Prostate gland (tissue), 2 donors: ENCODE measurements at regions not wholly inside any gene's neighbourhood (a gene's known extent, or its start where the extent isn't known, plus 50 kb on each side); places are given as distances from the start of the nearest gene placed in this dataset.

ENCODE experiments used
- DNase-seq: peaks from one replicate; pipeline ENCODE4 v3.0.0-alpha.2; 2019; ENCODE audit warnings: low spot score
- H3K27ac ChIP-seq, 2 donors: fragments of 200-600 bp; sonication (generic); 2 replicates each; pipeline ENCODE4 v1.5.1; 2017 to 2019
- H3K27me3 ChIP-seq: fragments of 200-600 bp; sonication (generic); replicated peaks from 2 replicates; pipeline ENCODE4 v1.5.1; 2019; ENCODE audit not compliant: insufficient read depth
- H3K36me3 ChIP-seq, 2 donors: fragments of 200-600 bp; sonication (generic); 1 replicate in 1 of 2; 2 replicates in 1 of 2; pipeline versions ENCODE4 v1.5.1 to v1.8.1; 2017 to 2019
- H3K4me1 ChIP-seq: fragments of 200-600 bp; sonication (generic); replicated peaks from 2 replicates; pipeline ENCODE4 v1.5.1; 2019
- H3K4me3 ChIP-seq, 2 donors: fragments of 200-600 bp; sonication (generic); 2 replicates each; pipeline ENCODE4 v1.5.1; 2017 to 2019
- H3K9me3 ChIP-seq: fragments of 200-600 bp; sonication (generic); 2 replicates; pipeline ENCODE4 v1.5.1; 2017
- CTCF ChIP-seq, 4 experiments: fragments of 200-600 bp in 2 of 4; fragments of 450-650 bp in 2 of 4; sonication (generic) in 2 of 4; IDR thresholded peaks; 1 replicate in 3 of 4; 2 replicates in 1 of 4; pipeline ENCODE4 v1.5.1; 2016 to 2019; ENCODE audit warnings: antibody characterized with exemption in 4 of 4, mild to moderate bottlenecking in 2 of 4, moderate library complexity in 2 of 4
- POLR2A ChIP-seq: fragments of 450-650 bp; IDR thresholded peaks from one replicate; pipeline ENCODE4 v1.6.1; 2016; ENCODE audit warnings: antibody characterized with exemption, mild to moderate bottlenecking
- POLR2AphosphoS5 ChIP-seq: sonication (generic); formaldehyde crosslinking; IDR thresholded peaks from one replicate; pipeline ENCODE4 v1.6.1; 2017; ENCODE audit warnings: antibody characterized with exemption
- WGBS: methylation state at CpG from one replicate; pipeline ENCODE4 v1.1.5; 2018; 5-methylcytosine and 5-hydroxymethylcytosine counted together
- intact Hi-C: fragments of 100-400 bp; cut with DNase I; formaldehyde crosslinking; loops from one replicate; pipeline ENCODE4 v1.14.2; 2022

DNA sequence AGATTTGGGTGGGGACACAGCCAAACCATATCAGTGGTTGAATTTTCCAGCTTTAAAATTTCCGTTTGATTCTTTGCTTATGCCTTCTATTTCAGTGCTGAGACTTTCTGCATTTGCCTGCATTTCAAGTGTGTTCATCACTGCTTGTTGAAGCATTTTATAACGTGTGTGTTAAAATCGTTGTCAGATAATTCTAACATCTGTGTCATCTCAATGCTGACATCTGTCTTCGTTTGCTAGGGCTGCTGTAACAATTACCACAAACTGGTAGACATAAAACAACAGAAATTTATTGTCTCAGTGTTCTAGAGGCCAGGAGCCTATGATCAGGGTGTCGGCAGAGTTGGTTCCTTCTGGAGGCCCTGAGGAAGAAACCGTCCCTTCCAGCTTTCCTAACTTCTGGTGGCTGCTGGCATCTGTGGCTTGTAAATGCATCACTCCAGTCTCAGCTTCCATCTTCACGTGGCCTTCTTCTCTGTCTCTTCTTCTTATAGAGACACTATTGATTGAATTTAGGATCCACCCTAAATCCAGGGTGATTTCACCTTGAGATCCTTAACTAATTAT is 71.1 kb upstream of the SDK1 start:
- Histone ChIP-seq H3K27ac (no peak overlapping the region), H3K9me3 (no peaks in the 10 kb centered on the region), H3K4me1 (no peaks in the 10 kb centered on the region), H3K4me3 (no peak overlapping the region), H3K27me3 (no peaks in the 10 kb centered on the region), H3K36me3 (no peaks in the 10 kb centered on the region)
- DNase-seq = no peak
- intact Hi-C loops = no loop called here
- WGBS = 62% methylated on average over 7 of the region's 7 CpGs
- TF ChIP-seq POLR2A (no peak), POLR2AphosphoS5 (no peak), CTCF (IDR thresholded peaks at IDR 0.05) (no peak)

DNA sequence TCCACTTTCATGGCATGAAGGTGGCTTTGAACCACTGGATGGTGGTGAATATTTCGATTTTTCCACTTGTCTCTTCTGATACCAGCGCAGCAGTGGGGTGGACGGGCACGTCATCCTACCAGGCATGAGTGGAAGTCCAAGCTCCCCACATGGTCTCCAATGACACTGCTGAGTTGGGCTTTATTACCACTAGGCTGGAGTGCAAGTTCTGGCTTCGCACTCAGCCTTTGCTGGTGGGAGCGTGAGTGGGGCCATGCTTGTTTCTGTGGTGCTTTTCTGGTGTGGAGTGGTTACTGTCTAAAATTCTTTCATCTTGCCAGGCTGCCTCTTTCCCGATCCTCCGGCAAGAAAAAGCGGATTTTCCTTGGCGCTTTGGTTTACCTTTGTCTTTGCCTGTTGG is 70.1 kb upstream of the SDK1 start:
- Histone ChIP-seq H3K4me3 (no peak overlapping the region), H3K9me3 (no peaks in the 10 kb centered on the region), H3K27ac (no peak overlapping the region), H3K36me3 (no peaks in the 10 kb centered on the region), H3K4me1 (no peaks in the 10 kb centered on the region), H3K27me3 (no peaks in the 10 kb centered on the region)
- intact Hi-C loops = no loop called here
- no peak for DNase-seq
- TF ChIP-seq POLR2AphosphoS5 = no peak
- TF ChIP-seq POLR2A = no peak
- TF ChIP-seq CTCF (IDR thresholded peaks at IDR 0.05) = no peak
- WGBS = 95% methylated on average over 10 of the region's 10 CpGs

DNA sequence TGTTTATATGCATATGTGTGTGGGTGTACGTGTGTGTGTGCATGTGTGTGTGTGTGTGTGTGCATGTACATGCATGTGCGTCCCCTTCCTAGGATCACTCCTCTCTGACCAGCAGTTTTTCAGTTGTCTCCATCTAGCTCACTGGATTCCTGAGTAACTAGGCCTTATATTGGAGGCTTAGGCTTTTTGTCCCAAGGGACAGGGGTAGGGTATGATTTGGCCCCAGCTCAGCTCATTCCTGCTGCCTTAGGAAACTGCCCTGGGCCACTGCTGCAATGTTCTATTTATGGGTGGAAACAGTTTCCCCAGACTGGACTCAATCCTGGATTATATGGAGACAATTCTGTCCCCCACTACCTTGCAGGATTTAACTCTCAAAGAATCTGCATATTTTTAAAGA is 68.8 kb upstream of the SDK1 start:
- TF ChIP-seq CTCF (IDR thresholded peaks at IDR 0.05) (no peak), POLR2AphosphoS5 (no peak), POLR2A (no peak)
- intact Hi-C loops = no loop called here
- Histone ChIP-seq H3K27ac (no peak overlapping the region), H3K27me3 (no peaks in the 10 kb centered on the region), H3K36me3 (no peaks in the 10 kb centered on the region), H3K4me3 (no peak overlapping the region), H3K9me3 (no peaks in the 10 kb centered on the region), H3K4me1 (no peaks in the 10 kb centered on the region)
- 95% methylated on average over 2 of the region's 2 CpGs for WGBS
- no peak for DNase-seq

DNA sequence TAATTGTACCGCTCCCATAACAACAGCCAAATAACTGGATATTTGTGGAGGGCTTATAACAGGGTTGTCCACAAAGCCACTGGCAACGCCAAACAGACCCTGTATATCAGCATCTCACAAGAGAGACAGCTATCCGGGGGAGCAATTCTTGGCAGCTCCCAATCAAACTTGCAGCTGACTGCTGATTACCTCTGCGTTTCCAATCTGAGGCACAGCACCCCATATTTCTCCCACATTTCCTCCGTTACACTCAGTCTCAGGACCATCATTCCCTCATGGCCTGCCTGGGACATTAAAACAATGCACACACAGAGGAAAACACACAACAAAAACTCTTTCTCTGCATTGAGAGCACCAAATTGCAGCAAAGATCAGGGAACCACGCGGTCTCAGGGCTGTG is 67.8 kb upstream of the SDK1 start:
- intact Hi-C loops = no loop called here
- TF ChIP-seq POLR2AphosphoS5 = no peak
- no peak for TF ChIP-seq POLR2A
- TF ChIP-seq CTCF (IDR thresholded peaks at IDR 0.05) = no peak
- 89% methylated on average over 7 of the region's 7 CpGs for WGBS

GRCh38 chr7:3234051-3234450 is 67.0 kb upstream of the SDK1 start:
- TF ChIP-seq POLR2A (no peak), POLR2AphosphoS5 (no peak), CTCF (IDR thresholded peaks at IDR 0.05) (no peak)
- intact Hi-C loops = no loop called here
- H3K9me3 ChIP-seq = no peaks in the 10 kb centered on the region

More for the DNA sequence above, 67.8 kb upstream of the SDK1 start:
- Histone ChIP-seq H3K4me3 (no peak overlapping the region), H3K9me3 (no peaks in the 10 kb centered on the region), H3K36me3 (no peaks in the 10 kb centered on the region), H3K4me1 (no peaks in the 10 kb centered on the region), H3K27ac (no peak overlapping the region), H3K27me3 (no peaks in the 10 kb centered on the region)
- DNase-seq = no peak

More at GRCh38 chr7:3234051-3234450, 67.0 kb upstream of the SDK1 start:
- WGBS = 94% methylated on average over 5 of the region's 6 CpGs
- Histone ChIP-seq H3K27me3 (no peaks in the 10 kb centered on the region), H3K36me3 (no peaks in the 10 kb centered on the region), H3K4me1 (no peaks in the 10 kb centered on the region), H3K4me3 (no peak overlapping the region), H3K27ac (no peak overlapping the region)
- no peak for DNase-seq
